Astrocyte of the spinal cord (primary cell): ENCODE measurements at regions not wholly inside any gene's neighbourhood (a gene's known extent, or its start where the extent isn't known, plus 50 kb on each side); places are given as distances from the start of the nearest gene placed in this dataset.

ENCODE experiments used
- DNase-seq: peaks from one replicate; pipeline ENCODE4 v3.0.0; 2011; ENCODE audit warnings: low read depth, low spot score
- H3K4me3 ChIP-seq: 2 replicates; pipeline ENCODE4 v1.5.1; 2011; ENCODE audit warnings: low read depth, mild to moderate bottlenecking, low read length, moderate library complexity
- CTCF ChIP-seq: IDR thresholded peaks from 2 replicates; pipeline ENCODE4 v1.5.1; 2012; ENCODE audit warnings: low read depth, mild to moderate bottlenecking, low read length, inconsistent platforms
- in situ Hi-C: cut with HindIII; loops from 2 replicates; pipeline ENCODE4 v1.10.0; 2017; ENCODE audit warnings: low sequenced_read_pairs

- TF ChIP-seq CTCF: no peak
These were observed 185.3 kb downstream of the HAUS1 start for GRCh38 chr18:46289463-46289862.

DNA sequence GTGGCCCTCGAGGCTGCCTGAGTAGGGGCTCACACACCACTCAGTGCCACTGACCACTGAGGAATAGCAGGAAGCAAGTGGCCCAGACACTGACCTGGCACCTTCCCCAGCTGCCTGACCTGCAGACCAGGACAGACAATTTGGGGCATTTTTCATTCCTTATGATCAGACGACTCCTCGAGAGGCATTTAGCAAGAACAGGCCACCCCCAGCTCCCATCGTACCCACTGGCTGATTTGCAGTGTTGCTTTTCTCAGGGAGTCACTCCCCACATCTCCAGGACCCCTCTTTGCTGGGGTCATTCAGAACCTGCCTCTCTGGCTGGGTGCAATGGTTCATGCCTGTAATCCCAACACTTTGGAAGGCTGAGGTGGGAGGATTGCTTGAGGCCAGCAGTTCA is 185.7 kb downstream of the HAUS1 start:
- TF ChIP-seq CTCF: no peak
- no peak overlapping the region for H3K4me3 ChIP-seq
- in situ Hi-C loops: no loop called here
- no peak for DNase-seq

More at GRCh38 chr18:46289463-46289862, 185.3 kb downstream of the HAUS1 start:
- no peak overlapping the region for H3K4me3 ChIP-seq
- DNase-seq: no peak
- in situ Hi-C loops: no loop called here

GRCh38 chr18:46290440-46291020 is 186.3 kb downstream of the HAUS1 start:
- DNase-seq: no peak
- in situ Hi-C loops: no loop called here

DNA sequence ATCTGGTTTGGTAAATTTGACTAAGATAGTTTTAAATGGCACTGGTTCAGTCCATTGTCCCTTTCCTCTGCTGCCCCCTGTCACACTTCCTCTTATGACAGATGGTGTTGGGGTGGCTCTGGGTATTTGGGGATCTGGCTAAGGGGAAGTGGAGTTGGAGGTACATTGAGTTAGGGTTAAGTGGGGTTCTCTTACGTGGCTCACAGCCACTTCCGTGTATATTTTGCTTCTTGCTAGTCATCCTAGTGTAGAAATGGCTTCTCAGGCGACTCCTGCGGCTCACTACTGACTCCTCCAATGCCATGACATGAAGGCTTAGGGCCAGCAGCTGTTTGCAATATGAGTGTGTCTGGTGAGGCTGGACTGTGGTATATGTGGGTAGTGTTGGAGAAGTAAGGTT is 187.0 kb downstream of the HAUS1 start:
- no peak for TF ChIP-seq CTCF
- DNase-seq: no peak
- no peak overlapping the region for H3K4me3 ChIP-seq

More at GRCh38 chr18:46290440-46291020, 186.3 kb downstream of the HAUS1 start:
- TF ChIP-seq CTCF: no peak
- no peak overlapping the region for H3K4me3 ChIP-seq

GRCh38 chr18:46293742-46294181 is 189.6 kb downstream of the HAUS1 start:
- DNase-seq: no peak
- in situ Hi-C loops: no loop called here
- H3K4me3 ChIP-seq: no peak overlapping the region
- TF ChIP-seq CTCF: no peak

More for the DNA sequence above, 187.0 kb downstream of the HAUS1 start:
- in situ Hi-C loops: no loop called here

DNA sequence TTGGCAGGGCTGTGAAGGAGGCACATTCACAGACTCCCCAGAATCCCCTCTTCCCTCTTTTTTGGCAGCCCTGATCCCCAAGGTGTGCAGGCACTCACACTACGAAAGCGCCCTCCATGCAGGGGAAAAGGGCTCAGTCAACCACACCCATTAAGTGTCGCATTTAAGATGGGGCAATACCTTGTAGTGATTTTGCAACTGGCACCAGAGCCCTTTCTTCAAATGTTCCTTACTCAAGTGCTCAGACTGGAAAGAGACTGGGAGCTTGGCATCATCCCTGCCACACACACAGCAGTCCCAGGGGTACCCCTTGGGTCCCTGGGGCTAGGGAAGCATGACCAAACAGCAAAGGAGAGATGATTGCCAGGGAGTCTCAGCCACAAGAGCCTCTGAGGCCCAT is 190.1 kb downstream of the HAUS1 start:
- DNase-seq: no peak
- H3K4me3 ChIP-seq: no peak overlapping the region
- no peak for TF ChIP-seq CTCF
- in situ Hi-C loops: no loop called here
